Esophagus muscularis mucosa (tissue), 4 donors: ENCODE measurements at regions not wholly inside any gene's neighbourhood (a gene's known extent, or its start where the extent isn't known, plus 50 kb on each side); places are given as distances from the start of the nearest gene placed in this dataset.

ENCODE experiments used
- DNase-seq: peaks from one replicate; pipeline ENCODE4 v3.0.0-alpha.2; 2017; ENCODE audit errors: extremely low spot score
- H3K27ac ChIP-seq, 4 donors: fragments of 200-600 bp; sonication (generic); replicated peaks in 1 of 4; 1 replicate in 3 of 4; 2 replicates in 1 of 4; pipeline ENCODE4 v1.5.1; 2016 to 2019; ENCODE audit warnings: mild to moderate bottlenecking in 1 of 4
- H3K27me3 ChIP-seq, 4 donors: fragments of 200-600 bp; sonication (generic); one replicate each; pipeline versions ENCODE4 v1.5.1 to v1.6.0; 2016 to 2019
- H3K36me3 ChIP-seq, 4 donors: fragments of 200-600 bp; sonication (generic); one replicate each; pipeline ENCODE4 v1.5.1; 2016 to 2019
- H3K4me1 ChIP-seq, 4 donors: fragments of 200-600 bp; sonication (generic); one replicate each; pipeline ENCODE4 v1.5.1; 2016 to 2019
- H3K4me3 ChIP-seq, 4 donors: fragments of 200-600 bp; sonication (generic); 1 replicate in 2 of 4; 2 replicates in 2 of 4; pipeline ENCODE4 v1.5.1; 2016 to 2019; ENCODE audit warnings: mild to moderate bottlenecking in 4 of 4, moderate library complexity in 1 of 4
- H3K9me3 ChIP-seq, 4 donors: fragments of 200-600 bp; sonication (generic); 1 replicate in 3 of 4; 2 replicates in 1 of 4; pipeline ENCODE4 v1.5.1; 2016 to 2019
- CTCF ChIP-seq, 3 experiments: fragments of 200-600 bp in 2 of 3; fragments of 450-650 bp in 1 of 3; sonication (generic) in 2 of 3; IDR thresholded peaks; one replicate each; pipeline ENCODE4 v1.5.1; 2017 to 2019; ENCODE audit warnings: antibody characterized with exemption in 3 of 3, mild to moderate bottlenecking in 2 of 3, moderate library complexity in 1 of 3
- EP300 ChIP-seq: sonication (generic); formaldehyde crosslinking; IDR thresholded peaks from one replicate; pipeline ENCODE4 v1.6.1; 2017; ENCODE audit warnings: antibody characterized with exemption
- POLR2A ChIP-seq: fragments of 450-650 bp; IDR thresholded peaks from one replicate; pipeline ENCODE4 v1.6.1; 2017; ENCODE audit warnings: antibody characterized with exemption, moderate library complexity, mild to moderate bottlenecking, low read depth
- POLR2AphosphoS5 ChIP-seq, 2 donors: sonication (generic); formaldehyde crosslinking; IDR thresholded peaks; one replicate each; pipeline ENCODE4 v1.6.1; 2017; ENCODE audit warnings: antibody characterized with exemption in 2 of 2
- WGBS: methylation state at CpG from one replicate; pipeline ENCODE4 v1.1.5; 2018; 5-methylcytosine and 5-hydroxymethylcytosine counted together
- intact Hi-C: fragments of 100-400 bp; cut with DNase I; formaldehyde crosslinking; loops from one replicate; pipeline ENCODE4 v1.15.1; 2023

DNA sequence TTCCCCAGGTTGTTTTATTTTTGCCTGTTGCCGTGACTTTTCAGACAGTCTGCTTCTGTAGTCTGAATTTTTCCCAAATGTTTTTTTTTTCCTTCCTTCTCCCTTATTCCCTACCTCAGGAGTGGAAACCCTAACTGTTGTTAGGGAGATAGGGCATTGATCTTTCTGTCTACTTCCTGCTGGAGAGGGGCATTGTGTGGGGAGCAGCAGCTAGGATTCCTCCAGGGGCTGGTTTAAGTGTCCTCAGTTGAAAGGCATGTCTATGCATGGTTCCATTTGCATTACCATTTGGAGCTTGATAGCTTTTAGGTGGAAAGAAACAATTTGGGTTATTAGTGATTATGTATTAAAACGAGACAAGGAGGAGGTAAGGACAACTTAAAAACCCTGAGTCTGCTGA, 383.9 kb downstream of the DCAF12L2 start:
- no peak overlapping the region for H3K4me3 ChIP-seq
- intact Hi-C loops, result no loop called here
- H3K9me3 ChIP-seq, result no peaks in the 10 kb centered on the region
- 57% methylated on average over 2 of the region's 2 CpGs for WGBS
- H3K27me3 ChIP-seq, result no peaks in the 10 kb centered on the region
- H3K4me1 ChIP-seq, result no peaks in the 10 kb centered on the region
- H3K36me3 ChIP-seq, result no peaks in the 10 kb centered on the region
- TF ChIP-seq POLR2AphosphoS5 (IDR thresholded peaks at IDR 0.05) (no peak), CTCF (IDR thresholded peaks at IDR 0.05) (no peak), POLR2A (no peak), EP300 (no peak)
- DNase-seq, result no peak
- H3K27ac ChIP-seq, result no peak overlapping the region

DNA sequence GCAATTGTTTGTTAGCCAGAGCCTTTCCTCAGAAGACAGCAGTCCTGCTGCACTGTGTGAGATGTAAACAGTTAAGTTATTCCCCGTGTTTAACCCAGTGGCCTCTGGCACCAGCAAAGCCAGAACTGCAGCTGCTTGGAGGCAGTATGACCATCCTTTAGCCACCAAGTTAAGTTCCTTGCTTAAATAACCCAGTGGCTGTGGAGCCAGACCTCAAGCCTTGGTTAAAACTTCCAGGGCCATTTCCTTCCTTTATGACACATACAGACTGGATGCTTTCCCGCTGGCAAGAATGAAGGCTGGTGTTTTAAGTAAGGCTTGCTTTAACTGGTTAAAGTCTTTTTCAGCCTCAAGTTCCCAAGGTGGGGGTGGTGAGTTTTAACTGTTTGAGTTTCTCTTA, 379.8 kb downstream of the DCAF12L2 start:
- DNase-seq, result no peak
- whole genome bisulfite sequencing, result 53% methylated on average over 2 of the region's 2 CpGs
- TF ChIP-seq POLR2AphosphoS5 (IDR thresholded peaks at IDR 0.05), result no peak
- TF ChIP-seq POLR2A, result no peak
- no peak for TF ChIP-seq CTCF (IDR thresholded peaks at IDR 0.05)
- TF ChIP-seq EP300, result no peak
- Histone ChIP-seq H3K36me3 (no peaks in the 10 kb centered on the region), H3K27me3 (no peaks in the 10 kb centered on the region), H3K4me3 (no peak overlapping the region), H3K4me1 (no peaks in the 10 kb centered on the region), H3K27ac (no peak overlapping the region), H3K9me3 (no peaks in the 10 kb centered on the region)
- intact Hi-C loops, result no loop called here

- TF ChIP-seq EP300, result no peak
- TF ChIP-seq POLR2AphosphoS5 (IDR thresholded peaks at IDR 0.05), result no peak
- no peak for TF ChIP-seq POLR2A
- TF ChIP-seq CTCF (IDR thresholded peaks at IDR 0.05), result no peak
- Histone ChIP-seq H3K27me3 (no peaks in the 10 kb centered on the region), H3K27ac (no peak overlapping the region), H3K9me3 (no peaks in the 10 kb centered on the region), H3K4me1 (no peaks in the 10 kb centered on the region), H3K4me3 (no peak overlapping the region), H3K36me3 (no peaks in the 10 kb centered on the region)
- intact Hi-C loops, result no loop called here
- no peak for DNase-seq
- 66% methylated on average over 4 of the region's 4 CpGs for WGBS
These were observed 374.3 kb downstream of the DCAF12L2 start for GRCh38 chrX:125791787-125792186.

- no peak for TF ChIP-seq POLR2A
- TF ChIP-seq CTCF (IDR thresholded peaks at IDR 0.05), result no peak
- no peak for TF ChIP-seq EP300
- TF ChIP-seq POLR2AphosphoS5 (IDR thresholded peaks at IDR 0.05), result no peak
- H3K9me3 ChIP-seq, result no peaks in the 10 kb centered on the region
- H3K4me3 ChIP-seq, result no peak overlapping the region
- H3K27ac ChIP-seq, result no peak overlapping the region
- no peaks in the 10 kb centered on the region for H3K27me3 ChIP-seq
- no peak for DNase-seq
- H3K4me1 ChIP-seq, result no peaks in the 10 kb centered on the region
- no peaks in the 10 kb centered on the region for H3K36me3 ChIP-seq
- intact Hi-C loops, result no loop called here
- WGBS, result 84% methylated on average over 4 of the region's 4 CpGs
These were observed 355.2 kb downstream of the DCAF12L2 start for GRCh38 chrX:125810856-125811255.

DNA sequence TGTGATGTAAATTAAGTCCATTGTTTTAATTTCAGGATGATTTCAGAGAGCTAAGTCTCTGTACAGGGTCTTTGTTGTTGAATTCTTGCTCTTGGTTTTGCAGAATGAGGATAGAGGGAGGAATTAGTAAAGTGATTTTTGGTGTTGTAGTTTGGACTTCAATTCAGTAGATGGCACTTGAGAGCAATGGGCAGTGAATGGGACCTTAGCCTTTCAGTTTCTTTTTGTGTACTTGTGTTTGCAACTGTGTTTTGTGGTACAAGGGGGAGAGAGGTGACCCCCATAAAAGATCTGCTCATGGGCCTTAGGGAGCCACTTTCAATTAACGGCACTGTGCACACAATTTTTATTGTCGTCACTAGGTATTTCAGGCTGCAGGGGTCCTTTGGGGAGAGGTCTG, 340.0 kb downstream of the DCAF12L2 start:
- TF ChIP-seq POLR2A, result no peak
- TF ChIP-seq POLR2AphosphoS5 (IDR thresholded peaks at IDR 0.05), result no peak
- no peak for TF ChIP-seq EP300
- no peak for TF ChIP-seq CTCF (IDR thresholded peaks at IDR 0.05)
- no peak overlapping the region for H3K4me3 ChIP-seq
- intact Hi-C loops, result no loop called here
- no peaks in the 10 kb centered on the region for H3K36me3 ChIP-seq
- H3K9me3 ChIP-seq, result no peaks in the 10 kb centered on the region
- H3K27ac ChIP-seq, result no peak overlapping the region
- H3K4me1 ChIP-seq, result no peaks in the 10 kb centered on the region
- 75% methylated on average over 2 of the region's 2 CpGs for WGBS
- no peak for DNase-seq
- no peaks in the 10 kb centered on the region for H3K27me3 ChIP-seq
